Gastroesophageal sphincter (tissue), 3 donors: ENCODE measurements at regions not wholly inside any gene's neighbourhood (a gene's known extent, or its start where the extent isn't known, plus 50 kb on each side); places are given as distances from the start of the nearest gene placed in this dataset.

Source experiments
- CTCF ChIP-seq, 4 experiments: fragments of 200-600 bp in 2 of 4; fragments of 450-650 bp in 2 of 4; sonication (generic) in 1 of 4; IDR thresholded peaks; one replicate each; pipeline ENCODE4 v1.5.1; 2017 to 2019; ENCODE audit warnings: antibody characterized with exemption in 4 of 4, mild to moderate bottlenecking in 2 of 4, moderate library complexity in 2 of 4
- POLR2A ChIP-seq, 2 donors: fragments of 450-650 bp; IDR thresholded peaks; one replicate each; pipeline ENCODE4 v1.6.1; 2017; ENCODE audit warnings: antibody characterized with exemption in 2 of 2, mild to moderate bottlenecking in 2 of 2, moderate library complexity in 1 of 2

DNA sequence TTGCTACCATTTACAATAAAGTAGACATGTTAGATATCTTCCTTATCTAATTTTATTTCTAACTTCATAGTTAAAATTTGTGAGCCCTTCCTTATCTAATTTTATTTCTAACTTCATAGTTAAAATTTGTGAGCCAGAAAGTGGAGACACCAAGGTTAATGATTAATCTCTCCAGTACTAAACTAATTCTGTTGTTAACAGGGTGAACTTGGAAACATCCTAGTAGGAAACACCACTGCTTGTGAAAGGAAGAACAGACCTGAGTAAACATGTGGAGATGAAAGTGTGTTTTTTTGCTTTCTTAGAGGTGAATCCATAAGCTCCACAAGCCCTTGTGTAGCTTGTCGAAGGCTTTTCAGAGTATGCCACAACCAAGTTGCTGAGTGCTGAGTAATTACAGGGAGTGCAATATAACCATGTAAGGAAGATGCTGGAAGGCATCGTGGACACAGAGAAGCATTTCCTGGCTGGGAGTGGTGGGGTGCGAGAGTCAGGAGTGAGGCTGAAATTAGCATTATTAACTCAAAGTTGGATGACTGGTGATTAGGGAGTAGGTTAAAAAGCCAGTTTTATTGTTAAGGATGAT is 118.6 kb upstream of the NEIL3 start:
- TF ChIP-seq POLR2A (IDR thresholded peaks at IDR 0.05) = no peak
- no peak for TF ChIP-seq CTCF (IDR thresholded peaks at IDR 0.05)
